ENCODE measurements at regions not wholly inside any gene's neighbourhood (a gene's known extent, or its start where the extent isn't known, plus 50 kb on each side); places are given as distances from the start of the nearest gene placed in this dataset.

DNA sequence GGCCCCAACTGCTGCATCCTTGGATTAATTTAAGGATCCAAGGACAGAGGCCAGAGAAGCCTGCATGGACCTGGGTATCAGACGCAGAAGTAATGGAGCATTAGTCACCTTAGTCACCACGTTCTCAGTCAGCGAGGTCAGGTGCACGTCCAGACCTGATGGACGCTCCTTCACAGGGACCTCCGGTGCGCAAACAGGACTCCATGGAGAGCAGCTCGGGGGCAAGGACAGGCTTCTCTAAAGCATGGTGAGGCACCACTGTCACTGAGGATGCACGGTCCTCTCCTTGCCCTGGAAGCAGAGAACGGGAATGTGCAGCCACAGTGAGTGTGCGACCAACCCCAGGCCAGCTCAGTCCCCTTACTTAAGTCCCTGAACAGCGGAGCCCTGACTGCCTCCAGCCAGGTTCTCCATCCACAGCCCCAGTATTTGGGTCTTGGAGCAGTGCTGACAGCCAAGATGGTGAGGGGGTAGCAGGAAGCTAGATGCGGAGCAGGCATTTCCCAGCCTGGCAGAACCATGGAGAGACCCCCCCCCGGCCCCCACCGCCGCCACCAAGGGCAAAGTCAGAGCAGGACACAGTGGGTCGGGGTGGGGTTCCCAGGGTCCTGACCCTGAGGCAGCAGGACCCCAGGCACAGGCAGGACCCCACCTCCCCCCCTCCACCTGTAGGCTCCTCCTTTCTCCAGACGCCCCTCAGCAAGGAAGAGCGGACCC lies 253.4 kb upstream of the SFSWAP start:
- Histone ChIP-seq H3K27me3 (no peaks in the 10 kb centered on the region), H3K4me1 (no peaks in the 10 kb centered on the region), H3K9me3 (no peaks in the 10 kb centered on the region), H3K4me3 (ENCODE audit: low read depth, low read length) (no peak overlapping the region), H3K36me3 (no peaks in the 10 kb centered on the region)
- DNase-seq: no peak
- TF ChIP-seq, protein P1, sequence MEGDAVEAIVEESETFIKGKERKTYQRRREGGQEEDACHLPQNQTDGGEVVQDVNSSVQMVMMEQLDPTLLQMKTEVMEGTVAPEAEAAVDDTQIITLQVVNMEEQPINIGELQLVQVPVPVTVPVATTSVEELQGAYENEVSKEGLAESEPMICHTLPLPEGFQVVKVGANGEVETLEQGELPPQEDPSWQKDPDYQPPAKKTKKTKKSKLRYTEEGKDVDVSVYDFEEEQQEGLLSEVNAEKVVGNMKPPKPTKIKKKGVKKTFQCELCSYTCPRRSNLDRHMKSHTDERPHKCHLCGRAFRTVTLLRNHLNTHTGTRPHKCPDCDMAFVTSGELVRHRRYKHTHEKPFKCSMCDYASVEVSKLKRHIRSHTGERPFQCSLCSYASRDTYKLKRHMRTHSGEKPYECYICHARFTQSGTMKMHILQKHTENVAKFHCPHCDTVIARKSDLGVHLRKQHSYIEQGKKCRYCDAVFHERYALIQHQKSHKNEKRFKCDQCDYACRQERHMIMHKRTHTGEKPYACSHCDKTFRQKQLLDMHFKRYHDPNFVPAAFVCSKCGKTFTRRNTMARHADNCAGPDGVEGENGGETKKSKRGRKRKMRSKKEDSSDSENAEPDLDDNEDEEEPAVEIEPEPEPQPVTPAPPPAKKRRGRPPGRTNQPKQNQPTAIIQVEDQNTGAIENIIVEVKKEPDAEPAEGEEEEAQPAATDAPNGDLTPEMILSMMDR (IDR thresholded peaks at IDR 0.05; ENCODE audit: low read depth, low read length): no peak

DNA sequence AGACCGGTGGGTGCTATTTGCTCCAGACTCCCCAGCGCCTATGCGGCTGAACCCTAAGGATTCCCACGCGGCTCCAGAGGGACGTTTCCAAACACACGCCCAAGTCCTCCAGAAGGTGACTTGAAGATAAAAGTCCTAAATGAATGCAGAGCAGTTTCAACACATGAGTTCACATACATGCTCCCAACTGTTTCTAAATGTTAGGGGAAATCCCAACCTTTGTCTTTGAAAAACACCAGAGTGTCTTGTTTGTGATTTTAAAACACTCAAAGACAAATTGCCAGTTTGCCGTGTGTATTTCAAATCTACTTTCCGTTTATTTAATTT lies 252.9 kb upstream of the SFSWAP start:
- no peak for DNase-seq
- H3K36me3 ChIP-seq: no peaks in the 10 kb centered on the region
- no peaks in the 10 kb centered on the region for H3K27me3 ChIP-seq
- no peak overlapping the region for H3K4me3 ChIP-seq (ENCODE audit: low read depth, low read length)
- TF ChIP-seq, protein P1 (IDR thresholded peaks at IDR 0.05; ENCODE audit: low read depth, low read length): no peak
- no peaks in the 10 kb centered on the region for H3K4me1 ChIP-seq
- H3K9me3 ChIP-seq: no peaks in the 10 kb centered on the region

DNA sequence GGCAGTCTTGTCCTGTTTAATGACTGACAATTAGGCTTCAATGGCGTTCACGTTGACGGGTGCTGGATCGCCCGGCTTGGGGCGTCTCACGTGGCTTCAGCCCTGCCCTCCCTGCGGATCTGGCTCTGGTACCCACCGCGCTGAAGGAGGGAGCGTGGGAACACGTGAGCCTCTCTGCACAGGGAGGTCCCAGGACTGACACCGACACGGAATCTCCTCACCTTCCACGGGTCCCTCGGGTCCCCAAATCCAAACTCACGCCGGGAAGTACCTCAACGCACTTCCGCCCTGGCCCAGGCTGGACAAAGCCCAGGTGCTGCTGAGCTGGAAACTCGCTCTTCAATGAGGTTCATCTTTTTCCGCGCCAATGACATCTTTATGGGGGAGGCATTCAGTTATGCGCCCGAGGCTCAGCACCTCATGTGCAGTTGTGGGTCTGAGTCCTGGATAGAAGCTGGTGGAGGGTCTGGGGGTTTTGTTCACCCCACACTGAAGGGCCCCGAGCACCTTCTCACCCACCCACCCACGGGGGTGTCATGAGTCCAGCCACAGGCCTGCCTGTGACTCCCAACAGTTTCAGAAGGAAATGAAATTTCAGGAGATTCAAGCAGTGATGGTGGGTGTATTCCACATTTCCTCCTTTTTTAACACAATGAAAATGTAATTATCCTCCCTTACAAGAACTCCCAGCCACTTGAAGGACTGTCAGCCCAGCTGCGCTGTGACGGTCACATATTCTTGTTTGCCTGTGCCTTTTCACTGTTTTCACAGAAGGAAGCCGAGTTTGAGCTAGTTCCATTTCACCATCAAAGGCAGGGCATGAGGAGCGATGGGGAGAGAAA lies 251.7 kb upstream of the SFSWAP start:
- Histone ChIP-seq H3K27me3 (no peaks in the 10 kb centered on the region; the same call in 1 of the 2 replicates), H3K9me3 (no peaks in the 10 kb centered on the region), H3K4me1 (peaks cover 3% of the 10 kb centered on the region), H3K36me3 (no peaks in the 10 kb centered on the region), H3K4me3 (ENCODE audit: low read depth, low read length) (no peak overlapping the region)
- DNase-seq: no peak
- TF ChIP-seq, protein P1 (IDR thresholded peaks at IDR 0.05; ENCODE audit: low read depth, low read length): no peak

DNA sequence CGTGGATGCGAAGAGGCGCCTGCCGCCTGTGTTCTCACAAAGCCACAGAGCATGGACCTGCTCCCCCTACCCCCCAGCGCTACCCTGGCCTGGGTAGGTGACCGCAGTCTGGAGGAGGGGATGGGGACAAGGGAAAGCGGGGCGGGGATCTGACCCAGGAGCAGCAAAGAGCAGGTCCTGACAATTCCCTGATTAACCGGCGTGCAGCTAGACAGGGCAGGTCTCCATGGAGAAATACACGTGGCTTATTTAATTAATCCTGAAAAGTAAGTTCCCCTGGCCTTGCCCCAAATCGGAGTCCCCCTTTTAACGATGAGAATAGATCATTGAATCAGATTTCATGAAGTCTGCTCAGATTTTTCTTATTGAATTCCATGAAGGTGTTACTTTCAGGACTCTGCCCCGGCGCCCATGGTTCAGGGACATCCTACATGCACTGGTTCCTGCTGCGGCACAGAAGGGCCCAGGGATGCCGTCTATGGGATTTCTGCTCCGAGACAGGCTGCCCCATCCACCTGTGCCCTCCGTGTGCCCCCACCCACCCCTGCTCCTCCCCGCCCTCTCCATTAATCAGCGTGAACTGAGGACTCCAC lies 251.0 kb upstream of the SFSWAP start:
- Histone ChIP-seq H3K4me1 (peaks cover 3% of the 10 kb centered on the region), H3K9me3 (no peaks in the 10 kb centered on the region), H3K27me3 (no peaks in the 10 kb centered on the region; the same call in 1 of the 2 replicates), H3K36me3 (no peaks in the 10 kb centered on the region), H3K4me3 (ENCODE audit: low read depth, low read length) (no peak overlapping the region)
- TF ChIP-seq, protein P1 (IDR thresholded peaks at IDR 0.05; ENCODE audit: low read depth, low read length): no peak
- no peak for DNase-seq

DNA sequence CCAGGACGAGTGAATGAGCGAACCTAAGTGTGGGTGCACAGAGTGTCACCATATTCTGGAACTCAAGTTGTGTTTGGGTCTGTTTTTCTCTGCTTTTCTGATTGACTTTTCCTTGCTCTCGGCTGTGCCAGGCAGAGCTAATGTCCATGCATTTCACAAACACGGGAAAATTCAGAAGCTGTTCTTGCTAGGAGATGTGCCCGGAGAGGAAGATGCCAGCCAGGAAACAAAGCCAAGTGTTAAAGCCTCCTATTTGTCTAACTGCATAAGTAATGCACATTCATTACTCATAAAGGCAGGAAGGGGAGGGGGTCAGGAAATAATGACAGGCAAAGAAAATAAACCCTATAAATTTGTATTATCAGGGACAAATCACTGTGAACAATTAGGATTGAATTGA lies 250.4 kb upstream of the SFSWAP start:
- Histone ChIP-seq H3K4me3 (ENCODE audit: low read depth, low read length) (no peak overlapping the region), H3K27me3 (no peaks in the 10 kb centered on the region; the same call in 1 of the 2 replicates), H3K36me3 (no peaks in the 10 kb centered on the region), H3K9me3 (no peaks in the 10 kb centered on the region), H3K4me1 (peaks cover 3% of the 10 kb centered on the region)
- TF ChIP-seq, protein P1 (IDR thresholded peaks at IDR 0.05; ENCODE audit: low read depth, low read length): no peak
- DNase-seq: no peak

Data from BE2C (cell line).